ENCODE measurements at regions not wholly inside any gene's neighbourhood (a gene's known extent, or its start where the extent isn't known, plus 50 kb on each side); places are given as distances from the start of the nearest gene placed in this dataset.

DNA sequence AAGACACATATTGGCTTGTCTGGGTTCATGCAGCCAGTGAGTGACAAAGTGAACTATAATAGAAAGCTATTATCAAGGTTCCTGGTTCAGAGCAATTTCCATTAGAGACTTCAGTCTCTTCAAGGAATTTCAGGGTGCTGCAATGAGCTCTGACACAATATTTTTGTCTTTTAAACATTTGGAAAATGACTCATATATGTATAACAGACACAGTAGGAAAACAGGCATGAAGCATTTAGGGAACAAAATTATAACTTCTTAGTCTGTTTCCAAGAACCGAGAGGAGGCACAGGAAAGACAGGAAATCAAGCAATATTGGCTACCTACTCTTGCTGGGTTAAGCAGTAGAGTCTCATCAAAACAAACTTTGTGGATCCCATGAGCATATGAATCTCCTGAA is 170.4 kb downstream of the PTPRC start:
- no peak for DNase-seq (ENCODE audit: extremely low spot score, unreplicated experiment)
- Mint-ChIP-seq H3K36me3 (peaks cover 3% of the 10 kb centered on the region), H3K27me3 (no peaks in the 10 kb centered on the region), H3K9me3 (peaks cover 4% of the 10 kb centered on the region), H3K27ac (no peak overlapping the region), H3K4me3 (no peak overlapping the region), H3K4me1 (ENCODE audit: unreplicated experiment) (no peaks in the 10 kb centered on the region)
- TF ChIP-seq, protein P1, sequence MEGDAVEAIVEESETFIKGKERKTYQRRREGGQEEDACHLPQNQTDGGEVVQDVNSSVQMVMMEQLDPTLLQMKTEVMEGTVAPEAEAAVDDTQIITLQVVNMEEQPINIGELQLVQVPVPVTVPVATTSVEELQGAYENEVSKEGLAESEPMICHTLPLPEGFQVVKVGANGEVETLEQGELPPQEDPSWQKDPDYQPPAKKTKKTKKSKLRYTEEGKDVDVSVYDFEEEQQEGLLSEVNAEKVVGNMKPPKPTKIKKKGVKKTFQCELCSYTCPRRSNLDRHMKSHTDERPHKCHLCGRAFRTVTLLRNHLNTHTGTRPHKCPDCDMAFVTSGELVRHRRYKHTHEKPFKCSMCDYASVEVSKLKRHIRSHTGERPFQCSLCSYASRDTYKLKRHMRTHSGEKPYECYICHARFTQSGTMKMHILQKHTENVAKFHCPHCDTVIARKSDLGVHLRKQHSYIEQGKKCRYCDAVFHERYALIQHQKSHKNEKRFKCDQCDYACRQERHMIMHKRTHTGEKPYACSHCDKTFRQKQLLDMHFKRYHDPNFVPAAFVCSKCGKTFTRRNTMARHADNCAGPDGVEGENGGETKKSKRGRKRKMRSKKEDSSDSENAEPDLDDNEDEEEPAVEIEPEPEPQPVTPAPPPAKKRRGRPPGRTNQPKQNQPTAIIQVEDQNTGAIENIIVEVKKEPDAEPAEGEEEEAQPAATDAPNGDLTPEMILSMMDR (conservative IDR thresholded peaks at IDR 0.05): no peak

DNA sequence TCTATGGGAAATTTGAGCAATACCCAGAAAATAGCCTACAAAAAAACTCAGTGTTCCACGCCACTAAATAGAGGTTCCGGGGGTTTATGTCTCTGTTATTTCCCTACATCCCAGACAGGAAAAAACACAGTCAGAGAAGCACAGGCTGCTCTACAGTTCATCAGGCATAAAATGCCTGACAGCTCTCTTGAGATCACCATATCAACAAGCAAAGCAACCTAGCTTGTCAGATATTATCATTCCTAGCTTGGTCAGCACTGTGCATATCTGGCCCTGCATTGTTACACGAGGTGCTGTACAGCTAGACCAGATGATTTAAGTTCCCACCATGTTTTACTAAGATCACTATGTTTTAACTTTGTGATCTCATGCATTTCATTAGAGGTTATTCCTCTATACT is 172.6 kb downstream of the PTPRC start:
- no peak overlapping the region for H3K4me3 Mint-ChIP-seq
- TF ChIP-seq, protein P1 (conservative IDR thresholded peaks at IDR 0.05): no peak
- H3K9me3 Mint-ChIP-seq: peaks cover 4% of the 10 kb centered on the region

DNA sequence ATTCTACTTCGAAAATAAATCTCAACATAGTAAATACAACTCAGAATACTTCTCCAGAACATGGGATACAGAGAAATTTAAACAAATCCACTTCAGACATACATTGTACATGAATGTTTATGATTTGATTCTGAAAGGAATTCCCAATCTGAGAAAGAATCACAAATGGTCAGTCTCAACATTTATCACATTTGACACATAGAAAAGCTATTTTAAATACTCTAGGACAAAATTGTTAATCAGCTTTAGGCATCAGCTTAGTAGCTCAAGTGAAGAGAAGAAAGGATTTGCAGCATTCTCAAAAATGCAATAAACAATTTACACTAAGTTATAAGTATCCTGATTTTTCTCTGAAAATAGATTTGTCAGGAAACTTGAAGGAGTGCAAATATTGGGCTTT is 184.8 kb downstream of the PTPRC start:
- TF ChIP-seq, protein P1 (conservative IDR thresholded peaks at IDR 0.05): no peak
- Mint-ChIP-seq H3K4me3 (no peak overlapping the region), H3K4me1 (ENCODE audit: unreplicated experiment) (no peaks in the 10 kb centered on the region)

More for the DNA sequence above, 172.6 kb downstream of the PTPRC start:
- H3K36me3 Mint-ChIP-seq: peaks cover 3% of the 10 kb centered on the region
- no peak for DNase-seq (ENCODE audit: extremely low spot score, unreplicated experiment)
- H3K27ac Mint-ChIP-seq: no peak overlapping the region
- H3K4me1 Mint-ChIP-seq (ENCODE audit: unreplicated experiment): no peaks in the 10 kb centered on the region
- H3K27me3 Mint-ChIP-seq: no peaks in the 10 kb centered on the region

DNA sequence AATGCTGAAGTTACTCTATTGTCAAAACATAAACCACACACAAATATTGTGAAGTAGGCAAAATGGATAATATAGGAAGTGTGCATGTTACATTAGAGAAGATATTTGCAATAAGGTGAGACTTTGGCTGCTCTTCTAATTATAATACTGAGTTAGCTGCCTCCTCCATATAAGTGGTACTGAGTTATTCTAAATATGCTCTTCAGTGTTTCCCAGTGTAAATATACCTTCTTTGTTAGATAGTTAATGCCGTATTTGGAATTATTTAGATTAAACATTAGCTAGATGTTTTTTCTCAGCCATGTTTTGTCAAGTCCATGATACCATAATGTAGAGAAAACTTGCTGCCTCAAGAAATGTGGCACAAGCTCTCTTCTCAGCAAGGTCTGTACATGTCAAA is 186.4 kb downstream of the PTPRC start:
- Mint-ChIP-seq H3K27me3 (no peaks in the 10 kb centered on the region), H3K27ac (no peak overlapping the region), H3K9me3 (no peaks in the 10 kb centered on the region), H3K4me3 (no peak overlapping the region), H3K4me1 (ENCODE audit: unreplicated experiment) (peaks cover 4% of the 10 kb centered on the region), H3K36me3 (no peaks in the 10 kb centered on the region)
- DNase-seq (ENCODE audit: extremely low spot score, unreplicated experiment): no peak
- TF ChIP-seq, protein P1 (conservative IDR thresholded peaks at IDR 0.05): no peak

More for the DNA sequence above, 184.8 kb downstream of the PTPRC start:
- Mint-ChIP-seq H3K36me3 (no peaks in the 10 kb centered on the region), H3K9me3 (no peaks in the 10 kb centered on the region), H3K27ac (no peak overlapping the region), H3K27me3 (no peaks in the 10 kb centered on the region)
- DNase-seq (ENCODE audit: extremely low spot score, unreplicated experiment): no peak

DNA sequence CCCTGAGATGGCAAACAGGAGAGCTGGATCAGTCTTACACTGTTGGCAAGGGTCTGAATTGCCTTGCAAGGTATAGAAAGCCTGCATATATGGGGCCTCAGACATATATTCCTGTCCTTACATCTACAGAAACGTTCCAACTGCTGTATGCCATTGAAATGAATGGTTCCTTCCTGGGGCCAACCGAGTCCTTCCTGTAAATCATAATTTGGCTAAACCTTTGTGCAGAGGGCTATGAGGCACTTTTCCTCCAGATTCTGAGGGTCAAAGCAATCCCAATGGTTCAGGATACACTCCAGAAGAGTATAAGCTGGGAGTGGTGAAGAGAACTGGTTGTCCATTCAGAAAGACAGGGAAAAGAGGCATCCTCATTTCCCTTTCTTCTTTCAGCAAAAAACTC is 190.5 kb downstream of the PTPRC start:
- no peaks in the 10 kb centered on the region for H3K9me3 Mint-ChIP-seq
- no peak overlapping the region for H3K27ac Mint-ChIP-seq
- DNase-seq (ENCODE audit: extremely low spot score, unreplicated experiment): no peak
- TF ChIP-seq, protein P1 (conservative IDR thresholded peaks at IDR 0.05): no peak
- peaks cover 10% of the 10 kb centered on the region for H3K4me1 Mint-ChIP-seq (ENCODE audit: unreplicated experiment)
- no peaks in the 10 kb centered on the region for H3K36me3 Mint-ChIP-seq
- H3K27me3 Mint-ChIP-seq: no peaks in the 10 kb centered on the region
- no peak overlapping the region for H3K4me3 Mint-ChIP-seq

DNA sequence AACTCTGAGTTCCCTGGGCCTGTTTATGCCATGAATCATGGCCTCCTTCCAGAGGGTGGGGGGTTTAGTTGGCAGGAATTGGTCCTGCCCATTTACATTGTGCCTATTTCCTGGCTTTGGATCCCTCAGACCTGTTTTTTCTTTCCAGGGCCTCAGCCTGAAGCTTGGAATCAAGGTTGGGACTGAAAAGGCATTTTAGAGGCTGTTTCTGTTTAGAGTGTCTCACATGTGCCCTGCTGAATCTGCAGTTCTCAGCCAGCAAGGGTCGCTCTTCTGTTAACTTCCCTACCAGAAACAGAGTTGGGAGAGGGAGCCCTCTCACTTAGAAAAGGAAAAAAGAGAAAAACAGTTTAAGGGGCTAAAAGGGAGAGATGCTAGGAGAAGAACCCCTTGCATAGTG is 191.1 kb downstream of the PTPRC start:
- DNase-seq (ENCODE audit: extremely low spot score, unreplicated experiment): no peak
- Mint-ChIP-seq H3K27ac (peak overlapping the region; percentile 43), H3K4me3 (no peak overlapping the region), H3K27me3 (no peaks in the 10 kb centered on the region), H3K4me1 (ENCODE audit: unreplicated experiment) (peaks cover 10% of the 10 kb centered on the region), H3K9me3 (no peaks in the 10 kb centered on the region), H3K36me3 (no peaks in the 10 kb centered on the region)
- TF ChIP-seq, protein P1 (conservative IDR thresholded peaks at IDR 0.05): peak; percentile 35

All from type B pancreatic cell (in vitro differentiated cells).